Fibroblast of mammary gland (primary cell): ENCODE measurements at regions not wholly inside any gene's neighbourhood (a gene's known extent, or its start where the extent isn't known, plus 50 kb on each side); places are given as distances from the start of the nearest gene placed in this dataset.
A peak's percentile ranks its signal among the peaks of the same experiment; 100 is the strongest.

Source experiments
- DNase-seq: peaks from one replicate; pipeline ENCODE4 v3.0.0-alpha.2; 2010; ENCODE audit warnings: low read depth
- H3K4me3 ChIP-seq: 2 replicates; pipeline ENCODE4 v1.5.1; 2011; ENCODE audit warnings: low read depth, mild to moderate bottlenecking, low read length, moderate library complexity; ENCODE audit not compliant: control insufficient read depth
- TF ChIP-seq, protein P1 (sequence below): conservative IDR thresholded peaks from 2 replicates; pipeline ENCODE4 v1.5.1; 2011; ENCODE audit warnings: low read depth, low read length, inconsistent platforms; ENCODE audit not compliant: control insufficient read depth, insufficient read depth

DNA sequence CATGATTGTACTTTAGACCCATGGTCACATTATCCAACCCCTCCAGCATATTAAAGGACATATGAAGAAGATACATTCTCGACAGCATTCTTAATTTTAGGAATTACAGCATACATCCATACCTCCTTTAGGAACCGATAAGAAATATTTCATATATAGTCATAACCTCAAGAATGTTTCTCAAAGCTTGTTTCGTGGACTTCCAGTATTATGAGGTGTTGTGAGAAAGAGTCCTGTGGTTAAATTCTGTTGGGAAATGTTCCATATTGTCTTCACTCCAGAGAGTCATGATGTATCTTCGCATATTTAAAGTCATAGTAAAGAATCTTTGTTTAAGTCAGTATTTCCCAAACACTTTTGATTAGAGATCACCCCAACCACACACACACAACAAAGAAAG lies 321.0 kb upstream of the SNX7 start:
- H3K4me3 ChIP-seq: no peak overlapping the region
- TF ChIP-seq, protein P1, sequence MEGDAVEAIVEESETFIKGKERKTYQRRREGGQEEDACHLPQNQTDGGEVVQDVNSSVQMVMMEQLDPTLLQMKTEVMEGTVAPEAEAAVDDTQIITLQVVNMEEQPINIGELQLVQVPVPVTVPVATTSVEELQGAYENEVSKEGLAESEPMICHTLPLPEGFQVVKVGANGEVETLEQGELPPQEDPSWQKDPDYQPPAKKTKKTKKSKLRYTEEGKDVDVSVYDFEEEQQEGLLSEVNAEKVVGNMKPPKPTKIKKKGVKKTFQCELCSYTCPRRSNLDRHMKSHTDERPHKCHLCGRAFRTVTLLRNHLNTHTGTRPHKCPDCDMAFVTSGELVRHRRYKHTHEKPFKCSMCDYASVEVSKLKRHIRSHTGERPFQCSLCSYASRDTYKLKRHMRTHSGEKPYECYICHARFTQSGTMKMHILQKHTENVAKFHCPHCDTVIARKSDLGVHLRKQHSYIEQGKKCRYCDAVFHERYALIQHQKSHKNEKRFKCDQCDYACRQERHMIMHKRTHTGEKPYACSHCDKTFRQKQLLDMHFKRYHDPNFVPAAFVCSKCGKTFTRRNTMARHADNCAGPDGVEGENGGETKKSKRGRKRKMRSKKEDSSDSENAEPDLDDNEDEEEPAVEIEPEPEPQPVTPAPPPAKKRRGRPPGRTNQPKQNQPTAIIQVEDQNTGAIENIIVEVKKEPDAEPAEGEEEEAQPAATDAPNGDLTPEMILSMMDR: no peak
- peak; percentile 61 for DNase-seq

DNA sequence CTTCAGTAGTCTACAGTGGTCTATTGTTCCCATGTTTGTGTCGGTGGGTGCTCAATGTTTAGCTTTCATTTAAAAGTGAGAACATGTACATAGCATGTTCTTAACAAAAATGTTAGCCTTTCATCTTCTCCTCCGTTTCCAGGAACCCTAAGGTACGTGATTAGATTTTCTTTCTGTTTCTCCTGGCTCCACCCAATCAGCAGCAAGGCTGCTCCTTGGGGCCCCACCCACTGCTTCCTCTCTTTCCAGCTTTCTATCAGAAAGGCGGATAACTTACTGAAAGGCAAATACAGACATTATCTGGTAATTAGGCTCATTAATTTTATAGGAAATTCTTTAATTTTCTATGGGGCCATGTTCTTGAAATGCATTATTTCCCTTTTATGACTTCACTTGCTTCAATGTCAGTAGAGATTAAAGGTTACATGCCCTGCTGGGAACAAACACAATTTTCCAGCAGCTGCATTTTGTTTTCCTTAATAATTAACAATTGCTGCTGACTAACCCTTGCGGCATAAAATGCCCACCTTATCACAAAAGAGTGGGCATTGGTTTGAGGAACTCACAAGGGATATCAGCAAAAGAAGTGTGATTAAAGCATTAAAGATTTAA lies 324.9 kb upstream of the SNX7 start:
- H3K4me3 ChIP-seq: no peak overlapping the region
- TF ChIP-seq, protein P1: no peak
- DNase-seq: no peak

DNA sequence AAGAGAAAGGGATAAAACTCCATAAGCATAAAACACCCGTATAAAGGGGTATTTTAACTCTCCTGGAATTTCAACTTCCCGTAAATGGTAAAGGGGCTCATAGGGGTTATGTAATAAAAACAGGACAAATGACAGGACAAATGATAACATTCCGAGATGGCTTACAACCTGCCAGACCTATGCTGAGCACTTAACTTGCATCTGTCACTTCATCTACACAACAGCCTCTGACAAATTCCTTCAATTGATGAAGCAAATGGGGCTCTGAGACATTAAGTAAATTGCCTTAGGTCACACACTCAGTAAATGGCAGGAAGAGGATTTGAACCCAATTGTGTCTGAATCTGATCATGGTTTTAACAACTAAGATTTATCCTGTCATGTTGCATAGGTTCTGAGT lies 327.6 kb upstream of the SNX7 start:
- TF ChIP-seq, protein P1: no peak
- H3K4me3 ChIP-seq: no peak overlapping the region
- DNase-seq: no peak

DNA sequence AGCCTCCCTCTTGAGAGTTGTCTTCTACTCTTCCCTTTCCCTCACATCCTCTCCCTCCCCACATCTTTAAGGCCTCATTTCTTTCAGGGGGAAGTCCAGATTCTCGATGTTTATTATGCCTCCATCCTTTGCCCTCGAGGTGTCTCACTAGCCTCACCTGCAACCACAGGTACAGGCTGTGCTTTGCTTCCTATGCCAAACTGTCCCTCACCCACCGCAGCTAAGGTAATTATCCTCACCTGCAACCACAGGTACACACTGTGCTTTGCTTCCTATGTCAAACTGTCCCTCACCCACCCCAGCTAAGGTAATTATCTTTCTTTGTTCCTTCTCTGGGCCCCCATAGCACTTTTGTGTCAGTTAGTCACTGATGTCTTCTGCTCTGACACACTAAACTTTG lies 328.1 kb upstream of the SNX7 start:
- TF ChIP-seq, protein P1: no peak
- DNase-seq: no peak
- H3K4me3 ChIP-seq: no peak overlapping the region

DNA sequence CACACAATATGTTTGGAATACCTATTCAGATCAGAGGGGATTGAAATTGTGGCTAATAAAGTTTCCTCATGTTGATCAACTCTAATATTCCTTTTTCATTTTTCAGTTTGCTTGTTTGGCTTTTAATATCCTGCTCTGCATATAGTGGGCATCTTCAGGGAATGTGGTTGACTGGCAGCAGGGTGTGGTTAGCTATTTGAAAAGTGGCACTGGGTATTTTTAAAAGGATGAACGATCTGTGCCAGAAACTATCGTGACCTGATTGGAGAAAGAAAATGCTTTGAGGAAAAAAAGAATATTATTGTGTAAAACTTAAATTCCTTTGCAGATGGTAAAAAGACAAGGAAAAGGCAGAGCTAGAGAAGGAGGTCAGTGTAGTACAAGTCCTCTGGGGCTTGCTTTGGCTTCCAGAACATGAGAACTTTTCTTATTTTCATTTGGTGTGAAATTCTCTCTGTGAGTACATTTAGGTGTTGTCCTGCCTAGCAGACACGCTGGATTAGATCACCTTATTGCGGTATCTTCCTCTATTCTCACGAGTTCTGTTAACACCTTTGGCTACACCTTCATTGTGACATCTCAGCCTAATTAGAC lies 329.7 kb upstream of the SNX7 start:
- TF ChIP-seq, protein P1: no peak
- peak; percentile 4 for DNase-seq
- H3K4me3 ChIP-seq: no peak overlapping the region

DNA sequence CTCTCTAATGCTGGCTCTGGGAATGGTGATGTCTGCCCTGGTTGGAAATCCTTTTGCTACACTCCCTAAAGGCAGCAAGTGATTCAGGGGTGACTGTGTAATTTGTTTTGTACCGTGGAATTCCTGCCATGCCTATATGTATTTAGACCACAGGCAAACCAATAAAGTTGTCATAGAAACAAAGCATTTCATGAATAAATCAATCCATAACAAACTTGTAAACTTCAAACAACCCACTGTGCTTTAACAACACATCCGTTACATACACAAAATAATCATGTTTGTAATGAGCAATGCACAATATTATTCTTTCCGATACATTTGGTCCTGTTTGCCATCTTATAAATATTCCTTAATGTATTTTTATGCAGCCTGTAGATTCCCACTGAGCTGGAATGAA lies 330.3 kb upstream of the SNX7 start:
- no peak overlapping the region for H3K4me3 ChIP-seq
- peak; percentile 45 for DNase-seq

More for the DNA sequence above, 330.3 kb upstream of the SNX7 start:
- TF ChIP-seq, protein P1: no peak
